Omental fat pad (tissue), 3 donors: ENCODE measurements at regions not wholly inside any gene's neighbourhood (a gene's known extent, or its start where the extent isn't known, plus 50 kb on each side); places are given as distances from the start of the nearest gene placed in this dataset.
A peak's percentile ranks its signal among the peaks of the same experiment; 100 is the strongest.
"Not testable (repeated sequence)": the region's sequence is repeated elsewhere in the genome, so short reads cannot be mapped to it uniquely, and the experiment has no call there.

Experiments
- ATAC-seq: fragments of 150-250 bp; one replicate; pipeline ENCODE4 v1.9.1; 2016; ENCODE audit warnings: mild to moderate bottlenecking, moderate library complexity; ENCODE audit not compliant: low FRiP score
- DNase-seq: peaks from one replicate; pipeline ENCODE4 v3.0.0-alpha.2; 2019; ENCODE audit warnings: low spot score
- CTCF ChIP-seq, 3 donors: fragments of 450-650 bp; IDR thresholded peaks; one replicate each; pipeline ENCODE4 v1.5.1; 2016 to 2017; ENCODE audit warnings: antibody characterized with exemption in 3 of 3, mild to moderate bottlenecking in 3 of 3, moderate library complexity in 2 of 3

- no peak for DNase-seq
- TF ChIP-seq CTCF (IDR thresholded peaks at IDR 0.05) = no peak
- ATAC-seq = no peak
Measured at GRCh38 chr17:70378076-70378475, 208.7 kb downstream of the KCNJ2 start.

- ATAC-seq = no peak
- DNase-seq = no peak
- TF ChIP-seq CTCF (IDR thresholded peaks at IDR 0.05) = no peak
Measured at GRCh38 chr17:70379945-70380344, 210.6 kb downstream of the KCNJ2 start.

- DNase-seq, ATAC-seq: not testable (repeated sequence)
Measured at GRCh38 chr17:70381916-70382315, 212.6 kb downstream of the KCNJ2 start.

- TF ChIP-seq CTCF (IDR thresholded peaks at IDR 0.05) = no peak
- DNase-seq = no peak
- no peak for ATAC-seq
Measured at GRCh38 chr17:70388326-70388725, 219.0 kb downstream of the KCNJ2 start.

- DNase-seq, ATAC-seq: not testable (repeated sequence)
Measured at GRCh38 chr17:70389232-70389757, 220.0 kb downstream of the KCNJ2 start.

GRCh38 chr17:70390049-70390448, 220.7 kb downstream of the KCNJ2 start:
- ATAC-seq (no peak), DNase-seq (no peak)
- no peak for TF ChIP-seq CTCF (IDR thresholded peaks at IDR 0.05)

- no peak for DNase-seq
- no peak for ATAC-seq
- no peak for TF ChIP-seq CTCF (IDR thresholded peaks at IDR 0.05)
Measured at GRCh38 chr17:70394473-70395232, 225.3 kb downstream of the KCNJ2 start.

- DNase-seq (no peak), ATAC-seq (peak; percentile 90)
Measured at GRCh38 chr17:70405492-70406220, 236.3 kb downstream of the KCNJ2 start.

More at GRCh38 chr17:70405492-70406220, 236.3 kb downstream of the KCNJ2 start:
- TF ChIP-seq CTCF (IDR thresholded peaks at IDR 0.05) = no peak
